ENCODE measurements at regions not wholly inside any gene's neighbourhood (a gene's known extent, or its start where the extent isn't known, plus 50 kb on each side); places are given as distances from the start of the nearest gene placed in this dataset.

DNA sequence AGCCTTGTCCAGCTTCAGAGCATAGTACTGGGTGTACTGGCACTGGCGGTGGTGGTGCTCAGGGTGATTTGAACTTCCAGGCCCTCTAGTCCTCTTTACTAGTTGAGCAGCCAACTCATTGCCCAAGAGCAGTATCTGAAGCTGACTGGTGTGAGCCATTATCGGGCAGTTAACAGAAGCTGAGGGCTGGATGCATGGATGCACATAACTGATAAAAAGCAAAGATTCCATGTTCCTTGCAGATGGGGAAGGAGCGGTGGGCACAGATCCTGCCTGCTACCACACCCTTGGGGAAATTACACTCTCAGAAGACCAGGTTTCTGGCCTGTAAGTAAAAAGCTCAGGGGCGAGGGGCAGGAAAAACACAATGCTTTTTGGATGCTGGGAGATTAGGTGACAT lies 499.4 kb upstream of the ARGLU1 start:
- TF ChIP-seq MXI1 (IDR thresholded peaks at IDR 0.05; ENCODE audit: low read depth, low read length) (no peak), EP300 (IDR thresholded peaks at IDR 0.05; ENCODE audit: borderline replicate concordance in 1 of 2, low read depth in 1 of 2, low read length in 1 of 2) (no peak), POLR2AphosphoS5 (IDR thresholded peaks at IDR 0.05; ENCODE audit: low read depth, low read length) (no peak)
- TF ChIP-seq, protein P1, sequence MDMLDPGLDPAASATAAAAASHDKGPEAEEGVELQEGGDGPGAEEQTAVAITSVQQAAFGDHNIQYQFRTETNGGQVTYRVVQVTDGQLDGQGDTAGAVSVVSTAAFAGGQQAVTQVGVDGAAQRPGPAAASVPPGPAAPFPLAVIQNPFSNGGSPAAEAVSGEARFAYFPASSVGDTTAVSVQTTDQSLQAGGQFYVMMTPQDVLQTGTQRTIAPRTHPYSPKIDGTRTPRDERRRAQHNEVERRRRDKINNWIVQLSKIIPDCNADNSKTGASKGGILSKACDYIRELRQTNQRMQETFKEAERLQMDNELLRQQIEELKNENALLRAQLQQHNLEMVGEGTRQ (IDR thresholded peaks at IDR 0.05; ENCODE audit: borderline replicate concordance, low read depth, low read length), result no peak
- TF ChIP-seq, protein P2, sequence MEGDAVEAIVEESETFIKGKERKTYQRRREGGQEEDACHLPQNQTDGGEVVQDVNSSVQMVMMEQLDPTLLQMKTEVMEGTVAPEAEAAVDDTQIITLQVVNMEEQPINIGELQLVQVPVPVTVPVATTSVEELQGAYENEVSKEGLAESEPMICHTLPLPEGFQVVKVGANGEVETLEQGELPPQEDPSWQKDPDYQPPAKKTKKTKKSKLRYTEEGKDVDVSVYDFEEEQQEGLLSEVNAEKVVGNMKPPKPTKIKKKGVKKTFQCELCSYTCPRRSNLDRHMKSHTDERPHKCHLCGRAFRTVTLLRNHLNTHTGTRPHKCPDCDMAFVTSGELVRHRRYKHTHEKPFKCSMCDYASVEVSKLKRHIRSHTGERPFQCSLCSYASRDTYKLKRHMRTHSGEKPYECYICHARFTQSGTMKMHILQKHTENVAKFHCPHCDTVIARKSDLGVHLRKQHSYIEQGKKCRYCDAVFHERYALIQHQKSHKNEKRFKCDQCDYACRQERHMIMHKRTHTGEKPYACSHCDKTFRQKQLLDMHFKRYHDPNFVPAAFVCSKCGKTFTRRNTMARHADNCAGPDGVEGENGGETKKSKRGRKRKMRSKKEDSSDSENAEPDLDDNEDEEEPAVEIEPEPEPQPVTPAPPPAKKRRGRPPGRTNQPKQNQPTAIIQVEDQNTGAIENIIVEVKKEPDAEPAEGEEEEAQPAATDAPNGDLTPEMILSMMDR (IDR thresholded peaks at IDR 0.05), result no peak
